ENCODE measurements at regions not wholly inside any gene's neighbourhood (a gene's known extent, or its start where the extent isn't known, plus 50 kb on each side); places are given as distances from the start of the nearest gene placed in this dataset.

GRCh38 chr3:102248981-102249705 is 185.7 kb upstream of the ZPLD1 start:
- no peak for DNase-seq

- DNase-seq, result no peak
Observed at GRCh38 chr3:102255736-102256135, 179.1 kb upstream of the ZPLD1 start.

GRCh38 chr3:102258666-102259227 is 176.1 kb upstream of the ZPLD1 start:
- DNase-seq, result no peak

- DNase-seq, result no peak
Observed at GRCh38 chr3:102259663-102260062, 175.2 kb upstream of the ZPLD1 start.

DNA sequence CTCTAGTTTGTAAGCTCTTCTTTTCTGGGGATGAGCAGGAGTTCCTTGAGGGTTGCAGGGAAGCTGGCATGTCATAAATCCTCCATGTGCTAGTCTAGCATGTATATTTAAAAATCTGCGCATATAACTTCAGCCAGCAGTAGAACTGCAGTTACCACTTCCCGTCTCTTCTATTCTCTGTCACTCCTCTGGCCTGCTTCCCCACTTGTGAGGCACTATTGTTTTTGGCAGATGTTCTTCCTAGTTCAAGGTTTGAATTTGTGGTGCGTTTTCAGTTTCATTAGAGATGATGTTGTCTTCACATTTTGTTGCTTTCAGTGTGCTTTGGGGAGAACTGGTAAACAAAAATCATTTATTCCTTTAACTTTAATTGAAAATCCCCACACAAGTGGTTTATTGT is 169.1 kb upstream of the ZPLD1 start:
- DNase-seq, result no peak

GRCh38 chr3:102269406-102269805 is 165.4 kb upstream of the ZPLD1 start:
- no peak for DNase-seq

GRCh38 chr3:102290241-102290640 is 144.6 kb upstream of the ZPLD1 start:
- DNase-seq, result no peak

DNA sequence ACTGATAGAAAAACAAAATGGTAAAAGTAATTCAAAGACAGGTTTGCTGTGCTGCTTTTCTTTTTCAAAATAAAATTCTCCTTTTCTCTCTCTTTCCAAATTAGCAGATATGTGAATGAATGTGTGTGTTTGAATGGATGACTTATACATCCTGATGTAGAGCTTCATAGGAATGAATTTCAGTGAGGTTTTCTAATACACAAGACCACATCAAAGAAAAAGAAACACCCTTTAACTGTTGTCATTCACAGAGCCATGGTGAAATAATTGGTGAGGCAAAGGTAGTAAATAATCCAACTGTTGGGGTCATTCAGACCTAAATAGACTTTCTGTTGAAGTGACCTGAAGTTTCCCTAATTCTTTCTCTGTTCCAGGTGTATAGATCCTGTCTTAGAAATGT is 139.1 kb upstream of the ZPLD1 start:
- DNase-seq, result no peak

DNA sequence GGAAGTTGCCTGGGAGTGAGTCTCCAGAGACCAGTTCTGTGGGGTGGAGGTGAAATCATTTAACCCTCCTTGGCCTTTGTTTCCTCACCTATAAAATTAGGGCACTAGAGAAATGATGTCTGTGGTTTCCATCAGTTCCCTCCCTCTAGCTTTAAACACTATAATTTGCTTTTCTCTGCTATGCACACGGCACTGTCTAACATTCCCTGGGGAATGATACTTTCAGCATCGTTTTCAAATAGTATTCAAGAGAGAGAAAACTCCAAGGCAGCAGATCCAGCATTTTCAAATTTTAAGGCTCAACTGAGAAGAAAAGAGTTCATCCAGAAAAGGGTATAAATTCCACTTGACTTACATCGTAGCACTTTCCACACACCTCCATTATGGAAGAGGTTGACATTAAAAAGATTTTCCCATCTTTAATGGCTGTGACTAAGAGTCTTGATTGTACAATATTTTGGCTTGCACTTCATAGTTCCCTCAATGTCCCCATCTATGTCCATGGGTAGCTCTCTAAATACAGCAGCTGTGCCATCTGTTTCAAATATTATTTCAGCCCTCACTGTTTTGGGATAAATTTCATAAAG is 137.7 kb upstream of the ZPLD1 start:
- DNase-seq, result no peak

DNA sequence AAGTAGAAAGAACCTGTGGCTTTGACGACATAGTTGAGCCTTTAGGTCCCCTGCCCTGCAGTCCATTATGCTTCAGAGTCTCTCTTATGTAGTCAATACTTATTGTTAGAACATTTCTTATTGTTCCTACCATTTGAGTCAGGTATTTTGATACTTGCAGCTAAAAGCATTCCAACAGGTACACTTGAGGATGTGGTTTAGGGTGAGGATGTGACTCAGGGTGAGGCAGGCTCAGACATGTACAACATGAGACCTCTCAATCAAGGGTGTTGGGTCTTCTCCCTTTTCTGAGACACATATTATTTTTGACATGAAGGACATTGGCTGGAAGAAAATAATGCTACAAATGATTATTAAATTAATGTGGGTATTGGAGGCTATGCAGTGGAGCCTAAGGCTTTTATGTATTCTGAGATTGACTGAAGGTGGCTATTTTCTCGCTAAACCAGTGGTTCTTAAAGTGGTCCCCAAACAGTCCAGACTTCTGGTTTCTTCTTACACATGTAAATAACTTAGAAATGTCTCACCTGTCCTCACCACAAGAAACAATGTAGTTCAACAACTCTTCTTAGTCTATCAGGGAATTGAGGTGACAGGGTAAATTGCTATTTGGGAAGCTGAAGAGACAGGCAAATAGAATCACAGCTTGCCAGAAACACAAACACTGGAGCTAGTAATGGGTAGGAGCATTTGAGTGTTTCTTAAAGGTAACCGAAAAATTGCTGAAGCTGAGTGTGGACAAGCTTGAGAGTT is 135.5 kb upstream of the ZPLD1 start:
- no peak for DNase-seq

DNA sequence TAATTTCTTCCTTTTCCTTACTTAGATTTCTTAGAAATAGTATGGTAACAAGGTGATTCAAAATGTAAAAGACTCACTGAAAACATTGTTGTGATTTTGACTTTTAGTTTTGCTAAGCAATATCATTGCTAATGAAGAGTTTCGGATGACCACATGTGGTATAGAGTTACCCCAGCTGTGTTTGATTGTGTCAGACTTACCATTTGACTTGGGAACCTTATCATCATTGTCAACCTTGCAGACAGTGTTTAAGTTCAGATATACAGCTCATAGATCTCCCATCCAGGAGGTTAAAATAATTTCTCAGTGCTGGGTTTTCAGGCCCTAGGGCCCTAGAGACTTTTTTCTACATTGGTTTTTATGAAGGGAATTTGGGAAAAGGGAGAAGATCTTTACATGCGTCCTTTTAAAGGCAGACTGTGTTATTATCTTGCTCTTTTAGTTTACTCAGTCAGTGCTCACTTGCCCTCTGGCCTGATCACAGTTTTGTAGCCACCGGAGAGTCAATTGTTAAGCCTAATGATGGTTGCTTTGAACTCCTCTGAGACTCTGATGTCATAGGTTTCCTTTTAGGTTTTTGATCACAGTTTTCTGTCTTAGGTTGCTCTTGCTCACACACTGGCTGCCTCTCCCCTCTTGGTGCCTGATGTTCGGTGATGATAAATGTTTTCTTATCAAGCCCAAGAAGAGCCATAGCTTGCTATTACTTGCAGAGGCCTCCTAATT is 133.5 kb upstream of the ZPLD1 start:
- DNase-seq, result no peak

DNA sequence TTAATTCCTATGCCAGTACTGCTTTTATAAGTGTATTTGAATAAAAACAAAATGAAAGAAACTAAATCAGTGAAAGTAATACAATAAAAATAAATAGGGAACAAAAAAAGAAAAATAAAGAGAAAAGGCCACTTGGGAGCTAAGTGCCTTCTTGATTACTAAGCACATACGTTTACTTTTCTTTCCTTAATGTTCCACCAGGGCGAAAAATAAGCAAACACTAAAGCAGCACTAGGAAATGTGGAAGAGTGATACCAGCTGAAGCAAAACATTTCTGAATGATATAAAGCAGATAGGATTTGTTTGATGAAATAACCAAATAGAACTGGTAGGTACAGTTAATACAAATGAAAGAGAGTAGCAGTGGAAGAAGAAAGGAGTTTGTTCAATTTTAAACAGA is 132.8 kb upstream of the ZPLD1 start:
- DNase-seq, result no peak

GRCh38 chr3:102304550-102304949 is 130.3 kb upstream of the ZPLD1 start:
- no peak for DNase-seq

- no peak for DNase-seq
Observed at GRCh38 chr3:102307442-102307841, 127.4 kb upstream of the ZPLD1 start.

- no peak for DNase-seq
Observed at GRCh38 chr3:102329066-102329465, 105.7 kb upstream of the ZPLD1 start.

GRCh38 chr3:102329561-102329960 is 105.3 kb upstream of the ZPLD1 start:
- no peak for DNase-seq

GRCh38 chr3:102332205-102332604 is 102.6 kb upstream of the ZPLD1 start:
- DNase-seq, result no peak

DNA sequence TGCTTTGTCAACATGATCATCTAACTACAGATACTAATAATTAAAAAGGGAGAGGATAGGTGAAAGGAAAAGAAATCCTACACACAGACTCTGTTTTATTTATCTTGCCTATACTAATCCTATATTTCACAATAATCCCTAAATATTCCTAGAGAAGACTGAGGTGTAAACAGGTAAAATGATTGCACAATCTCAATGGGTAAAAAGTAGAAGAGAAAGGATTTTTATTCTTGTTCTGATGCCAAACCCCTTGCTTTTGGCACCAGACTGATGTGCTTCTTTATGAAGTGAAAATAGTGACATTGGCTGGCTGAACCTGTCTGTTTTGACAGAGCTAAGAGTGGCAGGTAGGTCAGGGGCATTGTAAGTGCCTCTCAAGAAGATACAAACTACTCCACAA is 101.9 kb upstream of the ZPLD1 start:
- no peak for DNase-seq

GRCh38 chr3:102336130-102336529 is 98.7 kb upstream of the ZPLD1 start:
- DNase-seq, result no peak

- no peak for DNase-seq
Observed at GRCh38 chr3:102339671-102340070, 95.1 kb upstream of the ZPLD1 start.

GRCh38 chr3:102346897-102347296 is 87.9 kb upstream of the ZPLD1 start:
- DNase-seq, result no peak

DNA sequence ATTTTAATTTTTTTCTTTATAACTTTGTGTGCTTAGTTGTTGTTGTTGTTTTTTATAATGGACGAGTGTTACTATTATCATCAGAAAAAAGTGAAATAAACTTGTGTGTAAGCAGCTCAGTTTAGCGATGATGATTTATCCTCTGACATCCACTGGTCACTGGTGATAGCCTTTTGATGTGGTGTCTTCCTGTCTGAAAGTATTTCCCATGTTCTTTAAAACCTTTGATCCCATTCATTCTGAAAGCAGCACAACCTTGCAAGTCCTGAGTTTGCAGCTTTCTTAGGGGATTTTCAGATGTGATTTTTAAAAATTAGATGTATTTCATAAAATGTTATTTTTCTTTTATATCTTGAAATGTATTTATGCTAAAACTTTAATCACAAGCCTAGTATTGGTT is 85.9 kb upstream of the ZPLD1 start:
- no peak for DNase-seq

DNA sequence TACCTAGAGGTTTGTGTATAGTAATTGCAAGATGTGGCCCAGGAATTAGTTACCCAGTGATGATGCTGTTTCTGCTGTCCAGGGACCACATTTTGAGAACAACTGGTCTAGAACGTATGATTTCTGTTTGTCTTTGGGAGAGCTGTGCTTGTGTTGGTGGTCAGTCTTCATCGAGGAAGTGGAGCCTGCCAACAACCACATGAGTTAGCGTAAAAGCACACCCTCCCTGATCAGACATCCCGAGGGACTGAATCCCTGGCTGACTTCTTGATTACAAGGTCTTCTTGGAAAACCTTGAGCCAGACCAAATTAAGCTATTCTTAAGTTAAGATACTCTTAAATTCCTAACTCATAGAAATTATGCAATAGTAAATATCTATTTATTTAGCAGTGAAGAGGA is 81.7 kb upstream of the ZPLD1 start:
- no peak for DNase-seq

Measured in activated naive CD4-positive, alpha-beta T cell (primary cell).